Renal cortex interstitium (tissue), 11 donors: ENCODE measurements at regions not wholly inside any gene's neighbourhood (a gene's known extent, or its start where the extent isn't known, plus 50 kb on each side); places are given as distances from the start of the nearest gene placed in this dataset.

ENCODE experiments used
- DNase-seq, 11 donors: peaks; one replicate each; pipeline ENCODE4 v3.0.0-alpha.2; 2013; ENCODE audit warnings: low read depth in 9 of 11, low spot score in 4 of 11; ENCODE audit errors: extremely low read depth in 1 of 11

GRCh38 chr12:105750096-105750495 is 388.7 kb downstream of the NUAK1 start:
- no peak for DNase-seq

GRCh38 chr12:105754313-105754712 is 384.4 kb downstream of the NUAK1 start:
- DNase-seq = no peak

DNA sequence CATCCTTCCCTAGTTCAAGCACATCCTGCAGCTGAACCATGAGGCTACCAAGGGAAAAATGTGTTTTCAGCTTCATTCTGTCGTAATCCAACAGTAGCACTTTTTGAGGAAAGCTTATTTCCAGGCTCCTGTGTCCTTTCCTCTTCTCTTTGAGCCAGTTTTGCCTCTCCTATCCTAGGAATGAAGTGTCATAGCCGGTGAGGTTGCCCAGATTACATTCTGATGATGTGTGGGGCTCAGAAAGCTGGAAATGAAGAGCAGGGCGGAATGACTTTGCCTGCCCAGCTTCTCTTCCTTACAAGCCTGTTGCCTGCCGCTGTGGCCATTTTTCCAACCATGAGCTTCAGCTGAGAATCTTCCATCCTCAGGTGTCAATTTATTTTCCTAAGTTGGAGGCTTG is 381.8 kb downstream of the NUAK1 start:
- no peak for DNase-seq

GRCh38 chr12:105759149-105759548 is 379.6 kb downstream of the NUAK1 start:
- no peak for DNase-seq

DNA sequence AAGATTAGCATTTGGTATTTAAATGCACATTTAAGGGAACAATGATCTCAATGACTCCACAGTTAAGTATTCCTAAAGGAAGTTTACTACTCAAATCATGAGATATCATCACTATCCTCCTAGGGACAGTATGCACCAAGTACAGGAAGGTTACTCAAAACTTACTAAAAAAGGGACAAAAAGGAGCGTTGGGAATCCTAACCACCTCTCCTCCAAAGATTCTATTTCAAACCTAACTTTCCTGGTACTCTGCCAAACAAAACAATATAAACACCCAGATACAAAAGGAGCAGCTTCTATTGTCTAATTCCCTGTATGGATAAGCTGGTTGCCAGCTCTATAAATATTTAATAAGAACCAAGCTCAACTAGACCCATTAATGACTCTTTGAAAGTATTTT is 377.7 kb downstream of the NUAK1 start:
- no peak for DNase-seq

DNA sequence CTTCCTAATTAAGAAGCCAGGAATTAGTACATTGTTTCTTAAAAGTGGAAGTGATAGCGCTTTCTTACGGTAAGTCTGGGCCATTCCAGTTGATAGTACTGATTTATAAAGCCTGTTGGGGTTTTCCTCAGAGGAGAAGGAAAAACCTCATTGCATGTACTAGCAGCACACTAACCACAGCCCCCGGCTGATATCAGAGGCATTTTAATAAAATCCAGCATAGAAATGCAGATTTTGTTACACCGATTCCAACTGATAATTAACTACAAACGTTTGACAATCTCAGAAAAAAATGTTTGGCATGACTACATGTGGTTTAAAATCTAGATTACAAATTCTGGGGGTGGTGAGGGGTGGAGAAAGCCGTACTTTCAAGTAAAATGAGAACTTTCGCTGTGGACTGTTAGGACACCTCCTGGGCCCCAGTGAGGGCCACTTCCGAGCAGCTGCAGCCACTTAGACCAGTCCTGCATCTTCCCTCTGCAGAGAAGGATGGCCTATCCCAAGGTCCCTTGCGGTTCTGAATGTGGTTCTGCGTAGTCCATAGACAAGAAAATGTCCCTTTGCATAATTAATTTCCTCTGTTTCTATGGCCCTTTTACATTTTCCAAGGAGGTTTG is 374.4 kb downstream of the NUAK1 start:
- no peak for DNase-seq

- DNase-seq = no peak
Measured at GRCh38 chr12:105765053-105766014, 373.4 kb downstream of the NUAK1 start.

DNA sequence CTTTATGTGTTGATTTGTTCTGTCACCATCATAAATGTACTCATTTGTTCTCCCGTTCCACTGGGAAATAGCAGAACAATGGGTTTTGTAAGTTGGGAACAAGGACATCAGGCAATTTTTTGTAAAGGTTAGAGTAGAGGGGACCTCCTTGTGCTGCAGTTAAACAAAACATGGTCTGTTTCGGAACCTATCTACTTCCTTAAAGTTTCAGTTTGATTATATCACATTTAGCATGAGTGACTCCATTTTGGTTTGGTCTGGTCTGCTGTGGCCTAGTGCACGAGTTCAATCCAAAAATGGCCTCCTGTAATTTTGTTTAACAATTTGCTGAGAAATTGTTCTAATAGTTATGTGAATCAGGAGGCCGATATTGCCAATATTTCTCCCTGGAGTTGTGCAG is 372.7 kb downstream of the NUAK1 start:
- no peak for DNase-seq

DNA sequence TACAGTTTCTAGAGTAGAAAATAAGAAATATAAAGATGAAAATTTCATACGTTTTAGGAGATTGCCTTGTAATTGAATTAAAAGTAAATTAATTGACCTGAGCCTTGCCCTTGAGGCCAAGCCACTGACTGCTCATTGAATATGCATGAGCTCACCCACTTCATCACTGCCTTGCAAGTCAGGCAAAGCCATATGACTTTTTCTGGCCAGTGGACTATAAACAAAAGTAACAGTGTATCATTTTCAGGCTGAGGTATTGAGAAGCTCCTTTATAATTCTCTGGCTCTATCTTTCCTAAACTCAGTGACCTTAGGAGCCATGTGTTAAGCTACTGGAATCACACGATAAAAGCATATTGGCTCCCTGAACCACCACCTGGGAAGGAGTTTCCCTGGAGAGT is 369.3 kb downstream of the NUAK1 start:
- DNase-seq = no peak

DNA sequence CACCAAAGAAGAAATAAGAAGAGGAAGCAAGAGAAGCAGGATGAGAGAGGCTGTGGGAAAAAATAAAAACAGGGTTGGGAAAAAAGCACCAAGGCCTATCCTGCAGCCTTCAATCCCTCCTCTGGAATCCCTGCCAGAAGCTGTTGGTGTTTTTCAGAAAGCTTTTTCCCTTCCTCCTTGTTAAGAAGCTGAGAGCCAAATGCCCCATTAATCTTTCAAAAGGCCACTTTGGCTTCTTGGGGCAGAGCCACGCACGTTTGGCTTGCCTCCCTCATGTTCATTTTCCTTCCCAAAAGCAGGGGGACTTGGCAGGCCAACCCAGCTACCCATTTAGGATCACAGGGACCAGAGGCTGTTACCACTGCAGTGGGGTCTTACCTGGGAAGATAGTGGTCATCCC is 365.3 kb downstream of the NUAK1 start:
- peak in 2 of 11 donors; percentile 14 to 18 for DNase-seq

GRCh38 chr12:105774037-105774436 is 364.7 kb downstream of the NUAK1 start:
- DNase-seq = no peak

DNA sequence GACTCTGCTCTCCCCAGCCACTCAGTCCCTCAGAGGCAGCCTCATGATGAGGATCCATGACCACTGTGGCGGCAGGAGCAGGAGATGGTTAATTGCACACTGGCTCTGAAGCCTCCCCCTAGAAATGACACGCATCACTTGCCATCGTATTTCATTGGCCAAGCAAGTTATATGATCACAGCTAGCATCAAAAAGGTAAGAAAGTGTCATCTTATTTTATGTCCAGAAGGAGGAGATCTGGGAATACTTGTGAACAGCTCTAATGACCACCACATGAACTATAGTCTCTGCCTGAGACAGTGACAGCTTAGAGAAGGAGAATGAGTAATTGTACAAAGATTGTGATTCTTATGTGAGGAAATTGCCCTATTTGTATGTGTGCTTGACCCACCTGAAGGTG is 363.4 kb downstream of the NUAK1 start:
- peak; percentile 19 to 74 (median 43) for DNase-seq

DNA sequence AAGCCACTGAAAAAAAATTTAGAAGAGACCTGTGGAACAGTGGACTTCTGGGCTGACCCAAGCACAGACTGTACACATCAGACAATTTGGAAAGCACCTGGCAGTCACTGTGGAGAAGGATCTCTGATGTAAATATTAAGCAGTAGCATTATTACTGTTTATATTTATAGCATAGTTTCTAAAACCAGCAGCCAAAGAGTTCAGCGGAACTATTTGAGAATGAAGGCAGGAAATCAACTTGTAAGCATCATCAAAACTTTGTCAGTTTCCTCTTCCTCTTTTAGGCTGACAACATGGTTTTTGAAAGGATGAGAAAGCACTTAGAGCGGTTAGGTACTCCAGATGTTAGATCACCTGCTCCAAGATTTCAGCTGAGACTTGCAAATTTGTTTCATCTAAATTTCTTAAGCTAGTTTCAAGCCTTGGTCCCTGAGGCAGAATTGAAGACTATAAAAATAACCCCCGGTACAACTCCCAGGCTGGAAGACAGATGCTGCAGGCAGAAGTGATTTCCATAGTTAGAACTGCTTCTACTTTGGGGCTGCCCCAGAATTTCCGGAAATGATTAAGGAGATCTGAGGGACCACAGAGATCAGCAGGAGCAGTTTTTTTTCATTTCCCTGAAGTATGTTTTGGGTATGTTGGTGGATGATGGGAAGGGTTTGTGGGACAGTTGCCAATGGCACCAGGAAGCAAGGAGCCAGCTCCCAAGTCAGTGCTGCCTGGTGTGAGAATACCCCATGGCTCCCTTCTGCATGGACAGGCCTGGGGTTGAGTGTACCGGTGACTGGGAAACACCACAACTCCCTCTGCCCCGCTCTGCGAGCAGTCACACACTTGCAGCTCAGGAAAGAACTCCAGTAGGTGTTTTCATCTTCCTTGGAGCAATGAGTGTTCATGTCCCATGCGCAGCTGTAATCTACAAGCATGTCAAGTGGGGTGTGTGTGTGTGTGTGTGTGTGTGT is 354.5 kb downstream of the NUAK1 start:
- DNase-seq = no peak

DNA sequence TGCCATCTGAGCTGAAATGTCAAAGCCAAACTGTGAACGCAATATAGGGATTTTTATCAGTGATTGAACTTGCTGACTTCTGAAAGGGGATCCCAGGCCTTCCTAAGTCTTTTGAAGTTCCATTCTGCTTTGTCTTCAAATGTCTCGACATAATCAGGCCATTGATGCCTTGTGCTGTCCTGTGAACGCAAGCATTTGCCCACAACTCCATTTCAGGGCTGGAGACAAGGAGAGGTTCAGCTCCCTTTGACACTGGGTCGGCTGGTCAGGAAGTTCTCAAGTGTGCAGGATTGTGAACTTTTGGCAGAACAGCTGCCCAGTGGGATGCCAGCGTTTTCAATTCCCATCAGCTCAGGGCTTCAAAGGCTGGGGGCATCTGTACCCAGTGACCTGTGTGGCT is 345.3 kb downstream of the NUAK1 start:
- no peak for DNase-seq

GRCh38 chr12:105798256-105798845 is 340.4 kb downstream of the NUAK1 start:
- DNase-seq = no peak

DNA sequence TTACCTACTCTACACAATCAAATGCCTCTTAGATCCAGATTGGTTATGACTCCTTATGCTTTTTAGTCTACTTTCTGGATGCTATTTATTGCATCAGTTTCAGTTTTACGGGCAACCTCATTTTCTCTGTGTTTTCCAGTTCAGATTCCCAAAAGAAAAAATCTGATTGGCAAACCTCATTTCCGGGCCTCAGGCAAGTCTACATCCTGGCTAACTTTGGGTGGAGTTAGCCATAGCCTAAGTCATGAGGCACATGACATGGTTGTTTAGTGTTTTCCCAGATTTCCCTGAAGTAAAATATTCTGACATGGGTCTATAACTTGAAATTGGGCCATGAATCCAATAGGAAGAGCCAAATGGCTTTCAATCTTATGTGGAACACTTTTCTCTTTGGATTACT is 339.7 kb downstream of the NUAK1 start:
- DNase-seq = no peak

DNA sequence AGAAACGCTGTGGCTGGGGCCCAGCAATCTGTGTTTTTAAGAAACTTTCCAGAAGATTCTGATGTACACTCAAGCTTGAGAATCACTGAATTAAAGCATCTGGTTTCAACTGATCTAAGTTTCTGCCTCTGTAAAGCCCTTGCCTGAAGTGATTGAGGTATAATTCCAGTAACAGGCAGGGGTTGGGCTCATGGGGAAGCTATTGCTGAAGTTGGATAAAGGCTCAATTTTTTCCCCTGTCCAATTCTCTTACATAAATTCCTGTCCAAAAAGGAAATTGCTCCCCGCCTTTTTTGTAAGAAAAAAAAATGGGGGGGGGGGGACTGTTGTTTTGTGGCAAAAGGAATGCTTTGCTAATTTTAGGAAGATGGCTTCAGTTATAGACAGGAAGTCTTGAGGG is 337.4 kb downstream of the NUAK1 start:
- DNase-seq = no peak

DNA sequence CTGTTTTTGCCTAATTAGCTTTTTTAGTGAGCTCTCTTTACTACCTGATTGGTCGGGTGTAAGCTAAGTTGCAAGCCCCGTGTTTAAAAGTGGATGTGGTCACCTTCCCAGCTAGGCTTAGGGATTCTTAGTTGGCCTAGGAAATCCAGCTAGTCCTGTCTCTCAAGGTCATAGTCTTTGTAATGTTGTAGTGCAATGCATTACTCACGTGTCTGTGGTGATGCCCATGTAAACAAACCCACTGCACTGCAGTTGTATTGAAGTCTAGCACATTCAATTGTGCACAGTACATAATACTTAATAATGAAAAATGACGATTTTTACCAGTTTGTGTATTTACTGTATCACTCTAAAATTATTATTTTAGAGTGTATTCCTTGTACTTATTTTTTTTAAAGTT is 335.5 kb downstream of the NUAK1 start:
- no peak for DNase-seq

DNA sequence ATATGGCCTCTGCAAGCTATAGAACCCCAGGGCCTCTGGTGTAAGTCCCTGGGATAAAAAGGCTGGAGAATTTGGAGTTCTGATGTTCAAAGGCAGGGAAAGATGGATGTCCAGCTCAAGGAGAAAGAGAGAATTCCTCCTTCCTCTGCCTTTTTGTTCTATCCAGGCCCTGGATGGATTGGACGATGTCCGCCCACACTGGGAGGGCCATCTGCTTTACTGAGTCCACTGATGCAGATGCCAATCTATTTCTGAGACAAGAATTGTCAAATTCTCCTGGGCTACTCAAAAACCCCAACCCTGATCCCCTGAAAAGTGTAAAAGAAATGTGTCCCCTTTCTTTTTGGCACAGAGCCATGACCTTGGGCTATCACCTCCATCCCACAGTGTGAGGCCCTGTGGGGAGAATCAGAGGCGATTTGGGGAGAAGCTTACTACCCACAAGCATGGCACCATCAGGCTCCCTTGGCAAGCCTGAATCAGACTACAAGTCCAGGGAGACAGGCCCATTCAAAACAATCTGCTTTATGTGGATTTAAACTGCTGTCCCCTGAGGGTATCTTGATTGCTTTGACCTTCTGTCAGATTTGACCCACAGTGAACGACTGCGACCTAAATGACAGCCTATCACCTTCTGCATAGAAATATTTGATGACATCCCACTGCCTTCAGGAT is 334.0 kb downstream of the NUAK1 start:
- no peak for DNase-seq
